ENCODE measurements at regions not wholly inside any gene's neighbourhood (a gene's known extent, or its start where the extent isn't known, plus 50 kb on each side); places are given as distances from the start of the nearest gene placed in this dataset.

- intact Hi-C loops (cut with DNase I; ENCODE audit: low total_unique reads): no loop called here
- Histone ChIP-seq H3K4me1 (no peaks in the 10 kb centered on the region), H3K36me3 (no peaks in the 10 kb centered on the region), H3K27me3 (no peaks in the 10 kb centered on the region), H3K27ac (no peak overlapping the region), H3K9me3 (no peaks in the 10 kb centered on the region), H3K4me3 (no peak overlapping the region)
- no peak for DNase-seq
- TF ChIP-seq POLR2A (IDR thresholded peaks at IDR 0.05) (no peak), CTCF (IDR thresholded peaks at IDR 0.05) (no peak)
These were observed 386.6 kb upstream of the SPRED2 start for GRCh38 chr2:65818873-65819451.

GRCh38 chr2:65813631-65814173, 381.3 kb upstream of the SPRED2 start:
- Histone ChIP-seq H3K27me3 (no peaks in the 10 kb centered on the region), H3K4me3 (no peak overlapping the region), H3K27ac (no peak overlapping the region), H3K9me3 (no peaks in the 10 kb centered on the region), H3K36me3 (no peaks in the 10 kb centered on the region), H3K4me1 (no peaks in the 10 kb centered on the region)
- DNase-seq: no peak
- TF ChIP-seq POLR2A (IDR thresholded peaks at IDR 0.05): no peak
- TF ChIP-seq CTCF (IDR thresholded peaks at IDR 0.05): no peak
- intact Hi-C loops (cut with DNase I; ENCODE audit: low total_unique reads): no loop called here

- TF ChIP-seq POLR2A (IDR thresholded peaks at IDR 0.05): no peak
- TF ChIP-seq CTCF (IDR thresholded peaks at IDR 0.05): no peak
- Histone ChIP-seq H3K36me3 (no peaks in the 10 kb centered on the region), H3K27ac (no peak overlapping the region), H3K9me3 (peaks cover 0 to 4% of the 10 kb centered on the region in 2 donors), H3K27me3 (no peaks in the 10 kb centered on the region), H3K4me1 (no peaks in the 10 kb centered on the region), H3K4me3 (no peak overlapping the region)
- intact Hi-C loops (cut with DNase I; ENCODE audit: low total_unique reads): no loop called here
- no peak for DNase-seq
These were observed 380.5 kb upstream of the SPRED2 start for GRCh38 chr2:65812887-65813286.

GRCh38 chr2:65807942-65808341, 375.5 kb upstream of the SPRED2 start:
- no peak for DNase-seq
- Histone ChIP-seq H3K4me1 (no peaks in the 10 kb centered on the region), H3K36me3 (no peaks in the 10 kb centered on the region), H3K27me3 (no peaks in the 10 kb centered on the region), H3K4me3 (no peak overlapping the region), H3K9me3 (peaks cover 0 to 5% of the 10 kb centered on the region in 2 donors), H3K27ac (no peak overlapping the region)
- intact Hi-C loops (cut with DNase I; ENCODE audit: low total_unique reads): no loop called here
- TF ChIP-seq CTCF (IDR thresholded peaks at IDR 0.05): no peak
- TF ChIP-seq POLR2A (IDR thresholded peaks at IDR 0.05): no peak

GRCh38 chr2:65804777-65805176, 372.4 kb upstream of the SPRED2 start:
- intact Hi-C loops (cut with DNase I; ENCODE audit: low total_unique reads): no loop called here
- H3K36me3 ChIP-seq: no peaks in the 10 kb centered on the region
- H3K27me3 ChIP-seq: no peaks in the 10 kb centered on the region
- no peaks in the 10 kb centered on the region for H3K4me1 ChIP-seq
- H3K9me3 ChIP-seq: peaks cover 0 to 5% of the 10 kb centered on the region in 2 donors
- TF ChIP-seq CTCF (IDR thresholded peaks at IDR 0.05) (no peak), POLR2A (IDR thresholded peaks at IDR 0.05) (no peak)
- no peak for DNase-seq
- H3K4me3 ChIP-seq: no peak overlapping the region
- H3K27ac ChIP-seq: no peak overlapping the region
